DMS153 treated with DMSO at 0.1 percent for 48 hours (cell line): ENCODE measurements at regions not wholly inside any gene's neighbourhood (a gene's known extent, or its start where the extent isn't known, plus 50 kb on each side); places are given as distances from the start of the nearest gene placed in this dataset.
"Not testable (repeated sequence)": the region's sequence is repeated elsewhere in the genome, so short reads cannot be mapped to it uniquely, and the experiment has no call there.

ENCODE experiments used
- DNase-seq: peaks from one replicate; lab custom pipeline; 2025; ENCODE audit not compliant: unreplicated experiment; lab: John Stamatoyannopoulos, UW

GRCh38 chr6:40888456-40888990 lies 150.5 kb downstream of the UNC5CL start:
- no peak for DNase-seq

- DNase-seq = no peak
Observed at GRCh38 chr6:40887792-40888340, 151.2 kb downstream of the UNC5CL start.

GRCh38 chr6:40887079-40887791 lies 151.8 kb downstream of the UNC5CL start:
- DNase-seq = no peak

- DNase-seq = no peak
Observed at GRCh38 chr6:40885139-40885774, 153.8 kb downstream of the UNC5CL start.

- no peak for DNase-seq
Observed at GRCh38 chr6:40882323-40882997, 156.6 kb downstream of the UNC5CL start.

GRCh38 chr6:40881501-40881900 lies 157.5 kb downstream of the UNC5CL start:
- no peak for DNase-seq

- no peak for DNase-seq
Observed at GRCh38 chr6:40880906-40881305, 158.1 kb downstream of the UNC5CL start.

GRCh38 chr6:40879169-40879568 lies 159.9 kb downstream of the UNC5CL start:
- DNase-seq = no peak

GRCh38 chr6:40877362-40877761 lies 161.7 kb downstream of the UNC5CL start:
- no peak for DNase-seq

- DNase-seq = no peak
Observed at GRCh38 chr6:40876336-40876735, 162.7 kb downstream of the UNC5CL start.

- DNase-seq = no peak
Observed at GRCh38 chr6:40874495-40874894, 164.5 kb downstream of the UNC5CL start.

- DNase-seq = no peak
Observed at GRCh38 chr6:40871424-40871823, 167.6 kb downstream of the UNC5CL start.

GRCh38 chr6:40868089-40868865 lies 170.7 kb downstream of the UNC5CL start:
- DNase-seq = not testable (repeated sequence)

- not testable (repeated sequence) for DNase-seq
Observed at GRCh38 chr6:40867527-40867926, 171.5 kb downstream of the UNC5CL start.

- DNase-seq = not testable (repeated sequence)
Observed at GRCh38 chr6:40865259-40865658, 173.8 kb downstream of the UNC5CL start.

GRCh38 chr6:40860443-40860842 lies 178.6 kb downstream of the UNC5CL start:
- no peak for DNase-seq

- no peak for DNase-seq
Observed at GRCh38 chr6:40856271-40856670, 182.8 kb downstream of the UNC5CL start.

GRCh38 chr6:40855168-40855880 lies 183.7 kb downstream of the UNC5CL start:
- no peak for DNase-seq

- no peak for DNase-seq
Observed at GRCh38 chr6:40854592-40854991, 184.4 kb downstream of the UNC5CL start.

GRCh38 chr6:40852779-40853373 lies 186.1 kb downstream of the UNC5CL start:
- no peak for DNase-seq
